ENCODE measurements at regions not wholly inside any gene's neighbourhood (a gene's known extent, or its start where the extent isn't known, plus 50 kb on each side); places are given as distances from the start of the nearest gene placed in this dataset.

DNA sequence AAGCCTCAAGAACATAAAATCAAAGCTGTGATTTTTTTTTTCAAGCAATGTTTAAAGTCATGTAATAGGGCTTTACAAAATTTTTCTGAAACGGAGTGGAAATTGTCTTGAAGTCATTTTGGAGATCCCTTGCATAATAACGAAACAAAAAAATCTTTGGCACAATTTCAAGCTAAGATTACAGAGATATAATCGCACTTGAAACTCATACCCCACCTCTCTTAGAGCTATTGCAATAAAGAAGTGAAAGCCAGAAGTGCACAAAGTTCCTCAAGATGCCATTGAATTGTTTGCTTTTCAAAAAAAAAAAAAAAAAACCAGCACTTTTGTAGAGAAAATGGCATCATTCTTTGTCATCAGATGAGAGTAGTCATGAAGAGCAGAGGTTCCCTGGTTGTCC, 152.3 kb downstream of the PAX3 start:
- DNase-seq: no peak

DNA sequence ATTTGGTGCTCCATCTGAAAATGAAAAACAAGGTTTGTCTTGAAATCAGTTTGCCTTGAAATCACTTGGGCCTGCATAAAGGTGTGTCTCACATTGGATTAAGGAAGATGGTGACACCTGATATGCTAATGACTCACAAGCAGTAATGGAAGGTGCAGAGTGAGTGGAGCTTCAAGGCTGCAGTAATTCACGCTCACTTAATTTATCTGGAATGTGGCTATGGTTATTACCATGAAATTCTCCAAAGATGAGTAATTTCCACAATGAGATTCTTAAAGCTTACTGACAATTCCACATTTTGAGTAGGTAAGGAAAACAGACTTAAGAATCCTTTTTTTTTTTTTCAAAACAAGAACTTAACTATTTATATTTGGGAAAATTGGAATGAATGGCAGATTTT, 156.8 kb downstream of the PAX3 start:
- DNase-seq: no peak

DNA sequence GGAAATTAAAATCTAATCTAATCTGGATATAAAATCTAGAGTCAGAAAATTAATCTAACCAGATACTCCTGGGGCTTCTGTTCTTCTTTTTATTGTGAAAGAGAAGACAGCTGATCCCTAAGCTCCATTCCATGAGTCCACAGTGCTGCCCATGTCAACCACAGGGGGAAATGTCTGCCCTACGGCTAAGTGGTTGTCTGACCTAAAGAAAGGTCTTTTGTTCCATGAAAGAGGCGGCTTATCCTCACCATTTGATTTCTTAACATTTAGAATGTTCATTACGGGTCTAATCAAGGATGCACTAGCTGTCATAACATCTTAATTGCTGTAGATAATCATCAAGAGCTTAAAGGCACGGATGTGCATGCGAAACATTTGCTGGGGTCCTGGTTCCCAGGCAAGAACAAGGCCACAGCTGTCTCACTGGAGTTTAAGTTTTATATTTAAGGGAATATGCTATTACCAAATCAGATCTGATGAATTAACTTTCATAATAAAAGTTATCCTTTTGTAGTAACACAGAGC, 162.6 kb downstream of the PAX3 start:
- no peak for DNase-seq

DNA sequence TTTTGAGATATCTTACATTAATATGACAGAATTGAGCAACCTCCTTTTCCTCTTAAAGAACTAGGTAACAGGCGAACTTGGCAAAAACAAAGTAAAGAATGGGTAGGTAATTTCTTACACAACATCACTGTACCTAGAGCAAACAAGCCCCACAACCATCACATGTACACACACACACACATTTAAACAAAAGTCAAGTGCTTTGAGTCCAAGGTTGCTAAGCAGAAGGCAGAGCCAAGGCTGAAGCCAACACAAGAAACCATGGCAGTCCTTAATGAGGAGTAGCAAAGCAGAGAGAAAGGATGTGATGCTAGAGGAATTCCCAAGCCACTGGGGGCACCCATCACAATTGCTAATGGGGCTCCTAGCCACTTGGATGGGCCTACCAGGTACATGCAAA, 164.1 kb downstream of the PAX3 start:
- DNase-seq: no peak

DNA sequence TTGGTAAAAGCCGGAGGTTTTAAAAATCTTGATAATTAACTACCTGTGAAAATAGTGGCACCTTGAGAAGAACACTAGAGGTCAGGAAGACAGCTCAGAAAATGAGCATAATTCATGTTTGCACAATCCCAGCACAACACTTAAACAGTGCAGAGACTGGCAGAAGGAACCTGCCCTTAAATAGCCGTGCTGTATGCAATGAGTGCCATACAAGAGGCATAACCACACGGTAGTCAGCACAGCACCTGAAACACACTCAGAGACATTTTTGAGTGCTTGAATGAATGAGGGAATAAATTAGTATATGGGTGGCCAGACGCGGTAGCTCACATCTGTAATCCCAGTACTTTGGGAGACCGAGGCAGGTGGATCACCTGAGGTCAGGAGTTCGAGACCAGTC, 164.9 kb downstream of the PAX3 start:
- no peak for DNase-seq

DNA sequence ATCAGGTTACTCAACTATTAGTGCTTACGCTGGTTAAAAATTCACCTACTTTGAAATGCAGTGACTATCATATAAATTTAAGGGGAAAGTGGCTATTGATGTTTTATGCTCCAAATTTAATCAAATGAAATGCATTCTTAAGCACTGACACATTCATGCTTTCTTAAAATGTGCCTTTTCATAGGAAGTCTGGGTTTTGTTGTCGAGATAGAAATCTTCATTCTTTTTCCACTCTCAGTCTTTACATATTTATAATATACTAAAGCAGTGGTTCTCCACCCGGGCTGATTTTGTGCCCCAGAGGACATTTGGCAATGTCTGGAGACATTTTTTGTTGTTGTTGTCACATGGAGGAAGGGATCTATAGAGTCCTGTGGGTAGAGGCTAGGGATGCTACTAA, 167.9 kb downstream of the PAX3 start:
- DNase-seq: no peak

DNA sequence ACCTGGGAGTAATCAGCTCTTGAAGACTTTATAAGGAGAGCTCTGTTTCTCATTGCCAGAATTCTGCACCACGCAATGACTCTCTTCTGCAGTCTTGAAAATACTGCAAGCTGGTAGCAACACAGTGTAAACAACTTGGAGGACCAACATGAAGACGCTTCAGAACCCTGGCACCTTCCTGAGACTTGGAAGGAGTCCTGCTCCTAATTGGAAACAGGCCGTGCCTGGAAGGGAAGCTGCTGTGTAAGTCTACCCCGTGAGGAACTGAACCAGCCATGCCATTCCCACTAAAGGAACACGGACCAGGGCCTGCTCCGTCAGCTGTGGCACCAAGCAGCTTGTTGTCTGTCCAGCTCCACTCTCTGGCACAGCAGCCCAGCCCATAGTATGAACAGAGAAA, 171.1 kb downstream of the PAX3 start:
- DNase-seq: no peak

DNA sequence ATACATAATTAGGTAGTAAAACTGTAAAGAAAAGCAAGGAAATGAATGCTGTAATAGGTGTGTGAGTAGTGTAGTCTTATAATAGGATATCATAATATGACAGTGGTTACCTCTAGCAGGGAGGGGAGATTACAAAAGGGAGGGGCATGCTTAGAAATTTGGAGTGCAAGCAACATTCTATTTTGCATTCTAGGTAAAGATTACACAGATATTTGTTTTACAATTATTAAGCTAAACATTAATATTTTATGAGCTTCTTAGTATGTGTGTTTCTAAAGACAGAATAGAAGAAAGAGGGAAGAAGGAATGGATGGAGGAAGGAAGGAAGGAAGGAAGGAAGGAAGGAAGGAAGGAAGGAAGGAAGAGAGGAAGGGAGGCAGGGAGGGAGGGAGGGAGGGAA, 177.9 kb downstream of the PAX3 start:
- no peak for DNase-seq

DNA sequence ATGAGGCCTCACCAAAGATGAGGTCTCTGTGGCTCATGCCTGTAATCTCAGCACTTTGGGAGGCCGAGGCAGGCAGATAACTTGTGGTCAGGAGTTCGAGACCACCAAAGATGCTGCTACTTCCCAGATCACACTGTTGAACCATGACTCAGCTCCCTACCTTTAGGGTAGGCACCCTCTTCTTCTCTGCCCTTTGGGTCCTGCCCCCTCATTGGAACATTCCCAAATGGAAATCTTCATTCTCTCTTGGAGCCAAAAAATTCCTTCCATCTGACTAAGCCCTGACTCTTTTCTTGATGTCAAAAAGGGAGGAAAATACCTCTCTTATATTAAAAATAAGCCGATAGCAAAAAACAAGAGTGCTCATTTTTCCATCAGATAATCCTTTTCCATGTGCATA, 183.5 kb downstream of the PAX3 start:
- no peak for DNase-seq

DNA sequence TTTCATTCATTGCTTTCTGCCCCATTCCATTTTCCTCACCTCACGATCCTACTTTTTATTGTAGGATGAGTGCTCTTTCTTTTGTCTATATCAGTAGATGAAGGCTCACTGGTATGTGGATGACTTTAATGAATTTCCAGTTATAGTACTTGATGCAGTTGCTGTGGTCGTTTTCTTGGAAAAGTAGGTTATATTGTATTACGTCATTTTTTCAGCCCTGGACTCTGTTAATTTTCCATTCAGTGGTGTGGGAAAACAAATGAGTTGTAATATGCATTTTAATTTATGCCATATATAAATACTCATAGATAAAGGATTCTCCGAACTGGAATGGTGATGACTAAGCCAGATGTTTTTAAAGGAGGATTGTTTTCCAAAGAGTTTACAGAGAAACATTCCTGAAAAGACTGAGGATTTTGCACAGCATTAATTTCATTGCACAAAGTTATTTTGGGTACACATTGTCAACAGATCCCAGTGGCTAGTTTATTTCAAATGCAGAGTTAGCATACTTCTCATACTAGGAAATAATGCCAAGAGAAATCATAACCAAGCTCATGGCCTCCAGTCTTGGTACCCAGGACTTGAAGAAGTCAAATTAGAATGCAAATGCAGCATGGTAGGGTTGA, 189.7 kb downstream of the PAX3 start:
- DNase-seq: no peak

DNA sequence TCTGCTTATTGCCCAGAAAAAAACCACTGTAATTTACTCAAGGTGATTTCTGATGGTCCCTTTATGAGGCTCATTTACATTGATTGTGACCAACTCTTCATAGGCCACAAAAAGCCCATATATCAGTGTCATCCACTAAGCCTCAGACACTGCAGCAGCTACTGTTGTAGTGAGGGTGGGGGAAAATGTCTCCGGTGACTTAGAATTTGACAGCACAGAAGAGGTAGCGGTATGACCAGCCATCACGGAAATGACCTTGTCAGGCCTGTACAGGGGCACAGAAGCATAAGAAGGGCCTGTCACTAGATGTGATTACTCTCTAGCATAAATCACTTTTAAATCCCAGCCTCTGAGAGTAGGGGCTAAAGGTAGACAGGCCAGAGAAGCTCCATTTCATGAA, 190.3 kb downstream of the PAX3 start:
- no peak for DNase-seq

DNA sequence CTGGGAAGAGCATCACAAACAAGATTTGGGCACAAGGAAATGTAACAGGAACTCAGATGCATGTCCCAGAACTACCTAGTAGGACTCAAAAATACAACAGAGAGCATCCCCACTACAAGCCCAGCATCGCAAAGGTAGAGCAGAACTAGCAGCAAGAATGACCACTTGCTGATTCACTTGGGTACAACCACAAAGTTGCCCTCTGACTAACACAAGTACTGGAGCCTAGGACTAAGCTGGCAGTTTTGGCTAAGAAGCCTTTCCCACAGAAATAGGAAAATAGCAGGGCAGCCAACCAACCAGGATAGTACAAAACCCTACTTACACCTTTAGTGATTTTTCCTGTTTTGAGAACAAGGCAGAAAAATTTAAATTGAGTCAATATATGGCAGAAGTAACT, 193.8 kb downstream of the PAX3 start:
- no peak for DNase-seq

DNA sequence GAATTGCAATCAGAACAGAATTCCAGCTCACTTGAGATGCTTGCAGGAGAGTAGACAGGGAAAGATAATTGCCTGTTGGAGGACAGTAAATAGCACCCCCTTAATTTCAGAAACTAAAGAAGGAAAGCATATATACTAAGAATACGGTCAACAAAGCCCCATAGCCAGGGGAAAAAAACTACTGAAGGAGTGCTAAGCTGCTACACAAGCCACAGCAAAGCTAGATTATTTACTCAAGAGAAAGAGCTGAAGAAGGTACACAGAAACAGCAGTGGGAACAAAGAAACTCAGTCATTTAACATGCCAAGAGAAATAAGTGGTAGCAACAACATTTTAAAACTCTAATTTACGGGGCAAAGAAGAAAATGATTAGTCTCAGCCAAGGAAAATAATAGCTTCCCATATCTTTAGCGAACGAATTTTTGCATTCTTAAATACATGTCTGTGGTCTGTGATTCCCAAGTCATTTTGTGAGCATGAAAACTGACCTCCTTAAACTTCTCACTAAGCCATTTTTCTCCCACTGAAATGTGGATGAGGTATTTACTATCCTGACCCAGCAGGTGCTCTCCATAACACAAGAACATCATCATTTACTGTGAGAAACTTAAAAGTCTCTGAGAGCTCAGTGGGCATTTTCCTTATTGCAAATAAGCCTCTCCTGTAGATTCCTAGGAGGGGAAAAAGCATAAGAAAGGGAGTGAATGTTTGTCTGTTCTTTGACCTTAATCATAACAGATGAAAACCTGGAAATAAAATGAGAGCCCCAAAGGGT, 196.0 kb downstream of the PAX3 start:
- DNase-seq: no peak

DNA sequence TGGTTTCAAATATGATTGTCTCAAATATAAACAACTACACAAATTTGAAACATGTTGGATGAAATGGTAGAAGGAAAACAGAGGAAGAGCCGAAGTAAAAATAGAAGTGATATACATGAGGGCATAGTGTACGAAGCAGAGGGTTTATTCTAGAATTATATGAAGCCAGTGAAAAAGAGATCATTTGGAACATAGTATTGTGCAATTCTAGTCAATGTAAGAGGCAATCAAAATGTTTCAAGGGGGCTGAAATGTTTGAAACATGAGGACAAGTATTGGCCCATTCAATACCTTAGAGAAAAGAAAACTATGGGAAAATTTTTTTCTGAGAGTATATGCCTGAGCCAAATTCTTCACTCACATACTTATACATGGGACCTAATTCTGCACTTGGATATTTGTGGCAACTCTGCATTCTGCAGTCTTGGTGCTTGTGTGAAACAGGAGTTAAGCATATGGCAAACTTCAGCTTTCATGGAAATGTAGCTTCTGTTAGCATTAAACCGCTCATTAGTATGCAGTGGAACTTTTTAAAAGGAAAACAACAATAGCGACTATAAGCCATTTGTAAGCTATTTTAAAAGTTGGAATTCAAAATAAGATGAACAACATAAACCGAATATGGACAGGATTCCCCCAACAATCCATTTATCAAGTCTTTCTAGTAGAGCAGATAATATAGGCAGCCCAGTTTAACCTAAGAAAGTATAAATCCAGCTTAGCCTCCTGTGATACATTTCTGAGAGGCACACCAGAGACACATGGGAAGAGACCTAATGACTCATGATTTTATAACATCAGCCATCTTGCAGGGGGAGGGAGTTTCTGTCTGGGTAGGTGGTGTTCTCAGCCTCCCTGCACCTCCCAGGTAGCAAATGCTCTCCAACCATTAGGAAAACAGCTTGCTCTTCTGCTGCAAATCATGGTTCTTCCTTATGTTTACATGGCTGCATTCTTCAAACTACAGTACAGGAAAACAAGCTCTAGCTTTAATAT, 197.8 kb downstream of the PAX3 start:
- no peak for DNase-seq

DNA sequence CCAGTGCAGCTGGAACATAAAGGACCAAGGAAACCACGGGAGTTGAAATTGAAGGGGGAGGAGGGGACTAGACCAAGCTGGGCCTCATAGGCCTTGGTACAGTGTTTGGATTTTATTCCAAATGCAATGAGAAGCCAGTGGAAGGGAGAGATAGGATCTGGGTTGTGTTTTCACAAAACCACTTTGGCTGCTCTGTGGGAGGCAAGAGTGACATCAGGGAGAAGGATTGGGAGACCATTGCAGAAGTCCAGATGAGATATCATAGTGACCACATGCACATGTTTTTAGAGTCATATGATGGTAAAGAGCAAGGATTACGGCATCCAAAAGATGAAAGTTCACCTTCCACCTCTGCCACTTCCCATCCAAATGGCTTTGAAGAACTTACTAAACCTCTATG, 210.2 kb downstream of the PAX3 start:
- DNase-seq: no peak

DNA sequence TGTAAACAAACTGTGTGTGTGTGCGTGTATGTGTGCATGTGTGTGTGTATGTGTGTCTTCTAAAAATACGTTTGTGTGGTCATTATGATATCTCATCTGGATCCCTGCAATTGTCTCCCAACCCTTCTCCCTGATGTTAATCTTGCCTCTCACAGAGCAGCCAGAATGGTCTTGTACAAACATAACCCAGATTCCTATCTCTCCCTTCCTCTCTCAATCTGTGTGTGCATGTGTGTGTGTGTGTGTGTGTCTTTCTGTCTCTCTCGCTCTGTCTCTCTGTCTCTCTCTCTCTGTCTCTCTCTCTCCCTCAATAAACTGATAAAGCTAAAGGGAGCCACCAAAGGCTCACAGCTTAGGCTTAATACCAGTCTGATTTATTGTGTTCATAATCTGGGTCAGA, 210.8 kb downstream of the PAX3 start:
- no peak for DNase-seq

DNA sequence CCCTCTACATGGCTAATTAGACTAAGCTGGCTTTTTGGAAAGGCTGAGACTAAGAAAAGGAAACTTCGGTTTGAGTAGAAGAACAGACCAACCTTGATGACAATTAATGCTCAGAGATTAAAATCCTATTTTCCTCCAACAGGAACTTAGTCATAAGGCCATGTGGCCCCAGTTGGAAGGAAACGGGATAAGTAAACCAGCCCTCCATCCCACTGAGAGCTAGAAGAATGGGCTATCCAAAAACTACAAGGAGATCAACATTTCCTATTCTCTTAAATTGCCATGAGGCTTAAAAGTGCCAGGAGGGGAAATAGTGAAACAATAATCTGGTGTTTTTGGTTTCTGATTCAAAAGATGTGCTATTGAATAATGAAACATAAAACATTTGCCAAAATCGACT, 216.6 kb downstream of the PAX3 start:
- DNase-seq: no peak

DNA sequence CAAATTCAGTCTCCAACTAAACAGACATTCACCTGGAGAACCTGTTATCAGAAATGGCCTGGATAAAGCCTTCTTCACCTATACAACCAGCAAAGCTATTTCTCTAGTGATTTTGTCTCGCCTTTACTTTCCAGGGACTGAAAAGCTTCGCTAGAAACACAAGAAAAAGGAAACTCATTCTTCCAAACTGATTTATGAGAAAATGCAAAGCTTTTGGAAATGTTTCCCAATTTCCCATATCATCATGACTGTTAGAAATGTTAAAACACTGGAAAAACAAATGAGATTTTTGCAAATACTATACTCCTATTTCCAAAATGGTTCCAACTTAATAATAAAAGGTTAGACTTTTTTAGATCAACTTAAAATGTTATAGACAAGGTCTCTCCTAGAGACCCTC, 218.7 kb downstream of the PAX3 start:
- no peak for DNase-seq

DNA sequence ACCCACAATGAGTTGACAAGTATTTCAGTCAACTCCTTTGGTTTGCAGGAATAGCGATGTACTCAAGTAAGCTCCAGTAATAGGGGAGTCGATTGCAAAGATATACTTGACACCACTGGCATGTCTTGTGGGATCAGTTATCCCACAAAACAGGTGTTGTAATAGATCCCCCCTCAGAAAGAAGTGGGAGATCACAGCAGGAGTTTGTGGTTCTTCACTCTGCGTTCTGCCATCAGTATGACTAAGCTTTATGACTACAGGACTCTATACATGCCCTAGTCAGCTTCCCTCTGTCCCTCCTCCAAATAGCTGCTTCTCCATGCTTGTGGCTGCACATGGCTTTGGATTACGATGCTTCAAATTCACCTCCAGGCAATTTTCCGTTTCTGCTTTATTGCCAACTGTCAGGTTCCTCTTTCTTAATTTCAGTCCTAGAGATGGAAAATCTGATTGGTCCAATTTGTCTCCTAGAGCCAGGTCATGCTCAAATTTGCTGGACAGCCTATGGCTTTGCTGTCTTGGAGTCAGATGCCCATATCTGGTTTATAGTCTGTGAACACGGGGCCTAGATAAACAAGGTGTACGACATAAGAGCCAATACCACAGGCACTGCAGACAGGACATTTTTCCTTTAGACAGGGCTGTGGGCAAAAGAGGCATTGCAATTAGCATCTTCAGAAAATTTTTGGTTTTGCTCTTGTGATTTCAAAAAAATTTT, 221.7 kb downstream of the PAX3 start:
- DNase-seq: no peak

DNA sequence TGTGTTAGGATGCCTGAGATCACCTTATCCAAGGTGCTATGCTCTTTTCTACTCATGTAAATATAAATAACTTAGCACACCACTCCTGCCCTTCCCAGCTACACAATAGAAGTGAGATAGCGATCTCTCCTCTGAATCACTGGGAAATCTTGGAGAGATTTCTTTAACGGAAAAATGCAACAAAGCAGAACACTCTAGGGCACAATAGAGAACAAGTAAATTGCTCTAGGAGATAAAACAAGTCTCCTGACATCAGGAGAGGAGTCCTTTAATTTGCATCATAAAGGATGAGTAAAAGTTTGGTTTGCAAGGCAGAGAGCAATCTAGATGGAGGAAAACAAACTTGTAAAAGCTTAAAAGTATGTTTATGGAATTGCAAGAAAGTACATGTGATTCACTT, 224.1 kb downstream of the PAX3 start:
- no peak for DNase-seq

DNA sequence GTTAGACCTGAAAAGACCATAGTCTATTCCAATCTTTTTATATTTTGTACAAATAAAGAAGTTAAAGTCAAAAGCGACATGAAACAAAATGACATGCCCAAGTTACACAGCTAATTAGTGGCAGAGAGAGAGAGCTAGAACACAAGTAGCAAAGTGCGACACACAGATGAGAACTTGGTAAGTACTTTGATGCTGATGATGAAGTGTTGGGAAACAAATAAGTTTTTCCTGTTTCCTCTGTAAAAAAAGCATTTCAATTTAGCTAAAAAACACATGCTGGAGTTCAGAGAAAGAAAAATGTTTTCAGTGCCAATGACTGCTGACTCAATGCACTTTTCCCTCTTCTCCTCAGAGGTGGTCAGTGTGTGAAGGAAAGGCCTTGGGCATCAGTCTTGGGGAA, 226.9 kb downstream of the PAX3 start:
- DNase-seq: no peak

DNA sequence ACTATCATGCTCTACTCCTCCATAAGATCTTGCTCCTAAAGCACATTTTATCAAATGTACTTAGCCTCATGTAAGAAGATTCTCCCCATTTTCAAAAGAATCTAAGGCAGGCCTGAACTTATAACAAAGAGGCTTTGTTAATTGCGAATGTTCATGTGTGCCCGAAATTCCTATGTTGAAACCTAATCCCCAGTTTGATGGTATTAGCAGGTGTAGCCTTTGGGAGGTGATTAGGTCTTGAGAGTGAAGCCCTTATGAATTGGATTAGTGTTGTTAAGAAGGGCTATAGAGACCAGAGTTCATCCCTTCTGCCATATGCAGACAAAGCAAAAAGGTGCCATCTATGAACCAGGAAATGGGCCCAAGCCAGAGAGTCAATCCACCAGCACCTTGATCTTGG, 234.5 kb downstream of the PAX3 start:
- no peak for DNase-seq

Data from CD4-positive, alpha-beta T cell treated with Interferon alpha-2 for 1 hour (primary cell).